ENCODE measurements at regions not wholly inside any gene's neighbourhood (a gene's known extent, or its start where the extent isn't known, plus 50 kb on each side); places are given as distances from the start of the nearest gene placed in this dataset.

DNA sequence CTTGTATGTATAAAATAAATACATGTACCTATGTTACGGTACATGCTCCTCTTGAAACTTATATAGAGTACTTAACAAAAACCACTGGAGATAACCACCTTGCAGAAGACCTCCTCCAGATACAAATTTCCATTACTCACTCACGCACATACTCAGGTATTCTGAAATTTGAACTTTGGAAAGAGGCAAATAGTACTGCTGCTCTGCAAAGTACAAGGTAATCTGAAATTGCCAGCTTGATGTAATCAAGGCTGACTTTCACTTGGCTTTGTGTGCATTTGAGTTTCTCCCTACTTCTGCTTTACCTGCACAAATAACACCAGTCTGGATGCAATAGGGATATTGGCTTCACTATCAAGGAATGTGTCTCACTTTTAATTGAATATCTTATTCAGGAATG lies 123.6 kb downstream of the FOXA2 start:
- H4K5ac ChIP-seq (ENCODE audit: insufficient read length, low read depth, low read length): no peak overlapping the region
- WGBS, 2 experiments (ENCODE audit: extremely low coverage in 1 of 2, insufficient coverage in 1 of 2, insufficient read length in 1 of 2, insufficient replicate concordance in 2 of 2, low coverage in 1 of 2, low lambda C conversion rate in 2 of 2, missing lambda C conversion rate in 1 of 2): 90% methylated on average over 2 of the region's 2 CpGs; no CpG with 5 or more reads in 1 of the 2 experiments
- H2BK120ac ChIP-seq (replicated peaks; ENCODE audit: low read depth, low read length): no peak overlapping the region
- peaks cover 5 to 13% (median 9%) of the 10 kb centered on the region in 4 experiments for H3K4me1 ChIP-seq (replicated peaks in 1 of 4; ENCODE audit: control insufficient read depth in 3 of 4, insufficient read depth in 4 of 4, low read length in 3 of 4)
- no peak overlapping the region for H3K9ac ChIP-seq (replicated peaks in 1 of 4; ENCODE audit: extremely low read depth in 1 of 4, low read depth in 3 of 4, low read length in 3 of 4)
- H4K20me1 ChIP-seq (replicated peaks in 1 of 2; ENCODE audit: control insufficient read depth in 1 of 2, insufficient read depth in 2 of 2, low read length in 2 of 2): peaks cover 2 to 7% of the 10 kb centered on the region in 2 experiments
- no peaks in the 10 kb centered on the region for H3K79me1 ChIP-seq (ENCODE audit: low read depth, low read length)
- peaks cover 13 to 50% (median 38%) of the 10 kb centered on the region in 4 experiments for H3K27me3 ChIP-seq (replicated peaks in 1 of 4; ENCODE audit: control insufficient read depth in 3 of 4, extremely low read depth in 1 of 4, insufficient read depth in 3 of 4, low read length in 3 of 4)
- no peaks in the 10 kb centered on the region for H3K79me2 ChIP-seq (ENCODE audit: control insufficient read depth in 1 of 2, insufficient read depth in 2 of 2, low read length in 2 of 2)
- no peak overlapping the region for H3K23ac ChIP-seq (ENCODE audit: insufficient read length)
- no peaks in the 10 kb centered on the region for H3K36me3 ChIP-seq (ENCODE audit: control insufficient read depth in 2 of 4, insufficient read depth in 4 of 4, low read length in 3 of 4)
- no peak overlapping the region for H2BK5ac ChIP-seq (ENCODE audit: low read depth, low read length)
- no peak overlapping the region for H2BK20ac ChIP-seq (ENCODE audit: low read length)
- H3K18ac ChIP-seq (ENCODE audit: extremely low read depth, low read length): no peak overlapping the region
- no peak overlapping the region for H3K27ac ChIP-seq (ENCODE audit: low read depth, low read length)
- no peaks in the 10 kb centered on the region for H3K23me2 ChIP-seq (ENCODE audit: low read depth, low read length)
- no peak for TF ChIP-seq CHD2 (IDR thresholded peaks at IDR 0.05; ENCODE audit: low read length)
- no peak for TF ChIP-seq BRCA1 (IDR thresholded peaks at IDR 0.05; ENCODE audit: low read depth, low read length)
- no peak for TF ChIP-seq POLR2AphosphoS5 (IDR thresholded peaks at IDR 0.05; ENCODE audit: low read depth, low read length)
- TF ChIP-seq POLR2A (IDR thresholded peaks at IDR 0.05; ENCODE audit: control extremely low read depth in 1 of 2, low read depth in 2 of 2, low read length in 2 of 2): no peak
- TF ChIP-seq TCF12 (IDR thresholded peaks at IDR 0.05; ENCODE audit: low read depth, low read length): no peak
- H3K4me2 ChIP-seq (ENCODE audit: insufficient read depth in 1 of 2, low read depth in 2 of 2, low read length in 2 of 2): no peak overlapping the region
- H3K9me3 ChIP-seq (ENCODE audit: insufficient read depth in 2 of 2, low read depth in 1 of 2, low read length in 1 of 2): no peaks in the 10 kb centered on the region
- ChIA-PET POLR2A (ENCODE audit: partially characterized antibody) (no interaction called here), CTCF (ENCODE audit: partially characterized antibody) (interaction anchor here (1.2 to 7.6 kb wide), 2 partner anchors 121 to 125 kb away, joined by 3 to 36 read pairs; no protein-coding TSS in a partner anchor)
- no peak for DNase-seq (ENCODE audit: low read depth in 1 of 2, low spot score in 2 of 2)
- no peak overlapping the region for H2AK5ac ChIP-seq (ENCODE audit: low read depth, low read length)
- no peak overlapping the region for H2BK15ac ChIP-seq (ENCODE audit: low read length)
- H3K4ac ChIP-seq (replicated peaks; ENCODE audit: insufficient read length, low read depth, low read length): no peak overlapping the region
- no peak for FAIRE-seq
- no peak overlapping the region for H3K56ac ChIP-seq (replicated peaks; ENCODE audit: insufficient read length, low read depth, low read length)
- no peak overlapping the region for H3K14ac ChIP-seq (ENCODE audit: insufficient read length)
- no peak overlapping the region for H2AFZ ChIP-seq (ENCODE audit: low read length)
- no peak overlapping the region for H4K8ac ChIP-seq (ENCODE audit: extremely low read depth, insufficient read depth, low read length)
- H4K91ac ChIP-seq (replicated peaks; ENCODE audit: insufficient read length, low read length): no peak overlapping the region
- no peak overlapping the region for H3K4me3 ChIP-seq (ENCODE audit: extremely low read depth in 1 of 4, insufficient read depth in 2 of 4, low read depth in 3 of 4, low read length in 4 of 4)
- no peak overlapping the region for H2BK12ac ChIP-seq (ENCODE audit: low read depth, low read length)

Measured in H1 (cell line).